Omental fat pad (tissue), 3 donors: ENCODE measurements at regions not wholly inside any gene's neighbourhood (a gene's known extent, or its start where the extent isn't known, plus 50 kb on each side); places are given as distances from the start of the nearest gene placed in this dataset.

Source experiments
- ATAC-seq: fragments of 150-250 bp; one replicate; pipeline ENCODE4 v1.9.1; 2016; ENCODE audit warnings: mild to moderate bottlenecking, moderate library complexity; ENCODE audit not compliant: low FRiP score
- DNase-seq: peaks from one replicate; pipeline ENCODE4 v3.0.0-alpha.2; 2019; ENCODE audit warnings: low spot score
- CTCF ChIP-seq, 3 donors: fragments of 450-650 bp; IDR thresholded peaks; one replicate each; pipeline ENCODE4 v1.5.1; 2016 to 2017; ENCODE audit warnings: antibody characterized with exemption in 3 of 3, mild to moderate bottlenecking in 3 of 3, moderate library complexity in 2 of 3

GRCh38 chr14:82080370-82080769, 546.7 kb upstream of the SEL1L start:
- TF ChIP-seq CTCF (IDR thresholded peaks at IDR 0.05): no peak
- no peak for ATAC-seq
- DNase-seq: no peak

- ATAC-seq (no peak), DNase-seq (no peak)
- no peak for TF ChIP-seq CTCF (IDR thresholded peaks at IDR 0.05)
Observed at GRCh38 chr14:82084813-82085212, 551.2 kb upstream of the SEL1L start.

- no peak for DNase-seq
- TF ChIP-seq CTCF (IDR thresholded peaks at IDR 0.05): no peak
- no peak for ATAC-seq
Observed at GRCh38 chr14:82091097-82091496, 557.4 kb upstream of the SEL1L start.

- no peak for ATAC-seq
- TF ChIP-seq CTCF (IDR thresholded peaks at IDR 0.05): no peak
- no peak for DNase-seq
Observed at GRCh38 chr14:82094829-82095345, 561.2 kb upstream of the SEL1L start.

- DNase-seq (no peak), ATAC-seq (no peak)
- TF ChIP-seq CTCF (IDR thresholded peaks at IDR 0.05): no peak
Observed at GRCh38 chr14:82104013-82104412, 570.4 kb upstream of the SEL1L start.

- no peak for DNase-seq
- TF ChIP-seq CTCF (IDR thresholded peaks at IDR 0.05): no peak
- ATAC-seq: no peak
Observed at GRCh38 chr14:82112210-82112839, 578.7 kb upstream of the SEL1L start.

- ATAC-seq (no peak), DNase-seq (no peak)
- TF ChIP-seq CTCF (IDR thresholded peaks at IDR 0.05): no peak
Observed at GRCh38 chr14:82113007-82113406, 579.4 kb upstream of the SEL1L start.
